ENCODE measurements at regions not wholly inside any gene's neighbourhood (a gene's known extent, or its start where the extent isn't known, plus 50 kb on each side); places are given as distances from the start of the nearest gene placed in this dataset.

- no peak overlapping the region for H3K27ac ChIP-seq (ENCODE audit: low read length)
- H3K9me3 ChIP-seq (ENCODE audit: control insufficient read depth, low read depth, low read length) = no peaks in the 10 kb centered on the region
- H3K4me3 ChIP-seq (ENCODE audit: low read length) = no peak overlapping the region
- H3K36me3 ChIP-seq (ENCODE audit: control insufficient read depth, low read depth, low read length) = no peaks in the 10 kb centered on the region
- no peaks in the 10 kb centered on the region for H3K27me3 ChIP-seq (ENCODE audit: control insufficient read depth, insufficient read depth, low read length)
- no peak overlapping the region for H3K9ac ChIP-seq (ENCODE audit: low read length)
- H3K4me1 ChIP-seq (ENCODE audit: control insufficient read depth, low read depth, low read length) = peaks cover 15% of the 10 kb centered on the region
These were observed 322.3 kb upstream of the ADCY2 start for GRCh38 chr5:7073666-7074065.

DNA sequence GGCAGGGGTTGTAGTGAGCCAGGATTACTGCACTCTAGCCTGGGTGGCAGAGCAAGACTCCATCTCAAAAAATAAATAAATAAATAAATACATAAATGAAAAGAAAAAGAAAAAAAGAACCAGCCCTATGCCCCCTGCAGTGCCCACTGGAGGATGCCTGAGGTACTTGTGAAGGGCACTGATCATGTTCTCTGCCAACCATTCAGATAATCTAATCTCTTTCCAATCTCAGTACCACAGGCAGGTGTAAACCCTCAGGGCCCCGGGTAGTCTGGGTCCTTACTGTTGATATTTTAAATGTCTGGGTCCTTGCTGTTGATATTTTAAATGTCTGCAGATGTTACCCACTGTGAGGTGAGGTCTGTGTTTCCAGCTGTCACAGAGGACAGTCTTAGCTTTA lies 321.8 kb upstream of the ADCY2 start:
- H3K9ac ChIP-seq (ENCODE audit: low read length) = no peak overlapping the region
- no peaks in the 10 kb centered on the region for H3K36me3 ChIP-seq (ENCODE audit: control insufficient read depth, low read depth, low read length)
- H3K27me3 ChIP-seq (ENCODE audit: control insufficient read depth, insufficient read depth, low read length) = no peaks in the 10 kb centered on the region
- no peak overlapping the region for H3K27ac ChIP-seq (ENCODE audit: low read length)
- H3K9me3 ChIP-seq (ENCODE audit: control insufficient read depth, low read depth, low read length) = no peaks in the 10 kb centered on the region
- no peak overlapping the region for H3K4me3 ChIP-seq (ENCODE audit: low read length)
- H3K4me1 ChIP-seq (ENCODE audit: control insufficient read depth, low read depth, low read length) = peaks cover 20% of the 10 kb centered on the region

- Histone ChIP-seq H3K4me3 (ENCODE audit: low read length) (no peak overlapping the region), H3K27me3 (ENCODE audit: control insufficient read depth, insufficient read depth, low read length) (no peaks in the 10 kb centered on the region), H3K9me3 (ENCODE audit: control insufficient read depth, low read depth, low read length) (no peaks in the 10 kb centered on the region), H3K9ac (ENCODE audit: low read length) (no peak overlapping the region), H3K27ac (ENCODE audit: low read length) (no peak overlapping the region), H3K4me1 (ENCODE audit: control insufficient read depth, low read depth, low read length) (peaks cover 30% of the 10 kb centered on the region), H3K36me3 (ENCODE audit: control insufficient read depth, low read depth, low read length) (no peaks in the 10 kb centered on the region)
These were observed 320.5 kb upstream of the ADCY2 start for GRCh38 chr5:7075470-7075869.

DNA sequence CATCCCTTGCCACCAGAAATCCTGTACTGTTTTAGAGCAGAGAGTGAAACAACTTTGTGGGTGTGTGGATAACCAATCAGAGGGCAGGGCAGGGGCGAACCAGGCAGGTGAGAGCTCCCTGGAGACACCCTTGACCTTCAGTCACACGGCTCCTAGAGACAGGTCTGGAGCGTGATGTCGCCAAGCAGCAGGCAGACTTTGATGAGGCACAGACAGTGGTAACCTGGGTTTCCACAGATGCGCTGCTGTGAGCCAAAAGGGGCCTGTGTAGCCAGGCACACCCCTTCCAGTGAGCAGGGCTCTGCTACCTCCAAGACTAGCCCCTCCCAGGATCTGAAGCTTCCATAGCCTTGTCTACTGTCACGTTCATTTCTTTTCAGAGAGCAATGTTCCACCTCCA lies 317.8 kb upstream of the ADCY2 start:
- H3K27me3 ChIP-seq (ENCODE audit: control insufficient read depth, insufficient read depth, low read length) = no peaks in the 10 kb centered on the region

DNA sequence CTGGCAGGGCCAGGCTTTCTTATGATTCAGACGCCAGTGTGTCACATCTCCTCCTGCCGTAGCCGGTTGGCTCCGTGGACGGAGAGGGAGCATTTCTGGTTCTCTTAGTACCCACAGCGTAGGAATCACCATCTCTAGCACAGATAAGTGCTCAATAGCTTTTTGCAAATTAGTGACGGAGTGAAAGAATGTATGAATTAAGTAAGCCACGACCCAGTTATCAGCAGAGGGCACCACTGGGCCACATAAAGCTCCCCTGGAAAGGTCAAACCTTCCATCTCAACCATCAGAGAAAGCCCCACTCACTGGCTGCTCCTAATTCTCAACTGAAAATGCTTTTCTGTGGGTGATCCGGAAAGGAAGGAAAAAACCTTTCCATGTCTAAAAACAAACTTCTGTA lies 317.0 kb upstream of the ADCY2 start:
- Histone ChIP-seq H3K9ac (ENCODE audit: low read length) (no peak overlapping the region), H3K4me3 (ENCODE audit: low read length) (no peak overlapping the region), H3K9me3 (ENCODE audit: control insufficient read depth, low read depth, low read length) (no peaks in the 10 kb centered on the region), H3K36me3 (ENCODE audit: control insufficient read depth, low read depth, low read length) (no peaks in the 10 kb centered on the region), H3K4me1 (ENCODE audit: control insufficient read depth, low read depth, low read length) (peaks cover 30% of the 10 kb centered on the region), H3K27ac (ENCODE audit: low read length) (no peak overlapping the region), H3K27me3 (ENCODE audit: control insufficient read depth, insufficient read depth, low read length) (no peaks in the 10 kb centered on the region)

More for the DNA sequence above, 317.8 kb upstream of the ADCY2 start:
- H3K36me3 ChIP-seq (ENCODE audit: control insufficient read depth, low read depth, low read length) = no peaks in the 10 kb centered on the region
- no peak overlapping the region for H3K9ac ChIP-seq (ENCODE audit: low read length)
- H3K9me3 ChIP-seq (ENCODE audit: control insufficient read depth, low read depth, low read length) = no peaks in the 10 kb centered on the region
- peaks cover 30% of the 10 kb centered on the region for H3K4me1 ChIP-seq (ENCODE audit: control insufficient read depth, low read depth, low read length)
- H3K4me3 ChIP-seq (ENCODE audit: low read length) = no peak overlapping the region
- H3K27ac ChIP-seq (ENCODE audit: low read length) = no peak overlapping the region

DNA sequence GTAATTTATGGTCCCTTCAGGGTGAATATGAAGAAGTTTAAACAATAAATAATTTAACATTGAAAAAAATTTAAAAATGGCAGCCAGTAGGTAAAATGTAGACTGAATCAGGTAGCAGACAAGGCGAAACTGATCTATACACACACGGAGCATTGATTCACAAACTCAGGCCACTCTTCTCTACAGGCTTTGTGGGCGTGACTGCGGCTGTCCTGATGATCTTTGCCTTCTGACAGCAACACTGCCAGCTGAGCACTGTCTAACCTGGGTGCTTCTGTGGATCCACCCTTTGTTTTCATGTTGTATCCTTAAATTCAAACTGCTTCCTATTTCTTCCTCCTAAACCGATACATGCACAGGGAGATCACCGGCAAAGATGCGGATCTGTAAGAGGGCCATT lies 315.4 kb upstream of the ADCY2 start:
- Histone ChIP-seq H3K36me3 (ENCODE audit: control insufficient read depth, low read depth, low read length) (no peaks in the 10 kb centered on the region), H3K9ac (ENCODE audit: low read length) (no peak overlapping the region), H3K4me3 (ENCODE audit: low read length) (no peak overlapping the region), H3K9me3 (ENCODE audit: control insufficient read depth, low read depth, low read length) (no peaks in the 10 kb centered on the region), H3K4me1 (ENCODE audit: control insufficient read depth, low read depth, low read length) (peaks cover 25% of the 10 kb centered on the region), H3K27ac (ENCODE audit: low read length) (no peak overlapping the region), H3K27me3 (ENCODE audit: control insufficient read depth, insufficient read depth, low read length) (no peaks in the 10 kb centered on the region)

- H3K9ac ChIP-seq (ENCODE audit: low read length) = no peak overlapping the region
- H3K4me1 ChIP-seq (ENCODE audit: control insufficient read depth, low read depth, low read length) = peaks cover 3% of the 10 kb centered on the region
- no peaks in the 10 kb centered on the region for H3K36me3 ChIP-seq (ENCODE audit: control insufficient read depth, low read depth, low read length)
- H3K4me3 ChIP-seq (ENCODE audit: low read length) = no peak overlapping the region
- no peaks in the 10 kb centered on the region for H3K9me3 ChIP-seq (ENCODE audit: control insufficient read depth, low read depth, low read length)
- no peak overlapping the region for H3K27ac ChIP-seq (ENCODE audit: low read length)
- no peaks in the 10 kb centered on the region for H3K27me3 ChIP-seq (ENCODE audit: control insufficient read depth, insufficient read depth, low read length)
These were observed 308.1 kb upstream of the ADCY2 start for GRCh38 chr5:7087719-7088297.

- no peak overlapping the region for H3K4me3 ChIP-seq (ENCODE audit: low read length)
- peaks cover 3% of the 10 kb centered on the region for H3K4me1 ChIP-seq (ENCODE audit: control insufficient read depth, low read depth, low read length)
- H3K9ac ChIP-seq (ENCODE audit: low read length) = no peak overlapping the region
- H3K9me3 ChIP-seq (ENCODE audit: control insufficient read depth, low read depth, low read length) = no peaks in the 10 kb centered on the region
- no peak overlapping the region for H3K27ac ChIP-seq (ENCODE audit: low read length)
- H3K36me3 ChIP-seq (ENCODE audit: control insufficient read depth, low read depth, low read length) = no peaks in the 10 kb centered on the region
- no peaks in the 10 kb centered on the region for H3K27me3 ChIP-seq (ENCODE audit: control insufficient read depth, insufficient read depth, low read length)
These were observed 307.1 kb upstream of the ADCY2 start for GRCh38 chr5:7088849-7089248.

- H3K9ac ChIP-seq (ENCODE audit: low read length) = no peak overlapping the region
- H3K9me3 ChIP-seq (ENCODE audit: control insufficient read depth, low read depth, low read length) = no peaks in the 10 kb centered on the region
- H3K36me3 ChIP-seq (ENCODE audit: control insufficient read depth, low read depth, low read length) = no peaks in the 10 kb centered on the region
- H3K27ac ChIP-seq (ENCODE audit: low read length) = no peak overlapping the region
- H3K4me1 ChIP-seq (ENCODE audit: control insufficient read depth, low read depth, low read length) = no peaks in the 10 kb centered on the region
- no peaks in the 10 kb centered on the region for H3K27me3 ChIP-seq (ENCODE audit: control insufficient read depth, insufficient read depth, low read length)
- no peak overlapping the region for H3K4me3 ChIP-seq (ENCODE audit: low read length)
These were observed 301.3 kb upstream of the ADCY2 start for GRCh38 chr5:7094626-7095025.

- H3K9ac ChIP-seq (ENCODE audit: low read length) = no peak overlapping the region
- no peaks in the 10 kb centered on the region for H3K9me3 ChIP-seq (ENCODE audit: control insufficient read depth, low read depth, low read length)
- H3K27ac ChIP-seq (ENCODE audit: low read length) = no peak overlapping the region
- H3K36me3 ChIP-seq (ENCODE audit: control insufficient read depth, low read depth, low read length) = no peaks in the 10 kb centered on the region
- H3K4me3 ChIP-seq (ENCODE audit: low read length) = no peak overlapping the region
- no peaks in the 10 kb centered on the region for H3K27me3 ChIP-seq (ENCODE audit: control insufficient read depth, insufficient read depth, low read length)
- H3K4me1 ChIP-seq (ENCODE audit: control insufficient read depth, low read depth, low read length) = no peaks in the 10 kb centered on the region
These were observed 299.6 kb upstream of the ADCY2 start for GRCh38 chr5:7096294-7096693.

GRCh38 chr5:7105358-7105757 lies 290.6 kb upstream of the ADCY2 start:
- H3K4me1 ChIP-seq (ENCODE audit: control insufficient read depth, low read depth, low read length) = no peaks in the 10 kb centered on the region
- no peak overlapping the region for H3K4me3 ChIP-seq (ENCODE audit: low read length)
- no peaks in the 10 kb centered on the region for H3K27me3 ChIP-seq (ENCODE audit: control insufficient read depth, insufficient read depth, low read length)
- H3K36me3 ChIP-seq (ENCODE audit: control insufficient read depth, low read depth, low read length) = no peaks in the 10 kb centered on the region
- H3K9ac ChIP-seq (ENCODE audit: low read length) = no peak overlapping the region
- H3K27ac ChIP-seq (ENCODE audit: low read length) = no peak overlapping the region
- H3K9me3 ChIP-seq (ENCODE audit: control insufficient read depth, low read depth, low read length) = no peaks in the 10 kb centered on the region

- Histone ChIP-seq H3K27me3 (ENCODE audit: control insufficient read depth, insufficient read depth, low read length) (no peaks in the 10 kb centered on the region), H3K36me3 (ENCODE audit: control insufficient read depth, low read depth, low read length) (no peaks in the 10 kb centered on the region), H3K9ac (ENCODE audit: low read length) (no peak overlapping the region), H3K9me3 (ENCODE audit: control insufficient read depth, low read depth, low read length) (no peaks in the 10 kb centered on the region), H3K4me3 (ENCODE audit: low read length) (no peak overlapping the region), H3K27ac (ENCODE audit: low read length) (no peak overlapping the region), H3K4me1 (ENCODE audit: control insufficient read depth, low read depth, low read length) (no peaks in the 10 kb centered on the region)
These were observed 278.0 kb upstream of the ADCY2 start for GRCh38 chr5:7117961-7118360.

Measured in iPS-18a (cell line).